NCI-H1417 (cell line): ENCODE measurements at regions not wholly inside any gene's neighbourhood (a gene's known extent, or its start where the extent isn't known, plus 50 kb on each side); places are given as distances from the start of the nearest gene placed in this dataset.

Experiments used
- DNase-seq, 3 experiments: peaks; one replicate each; lab custom pipeline; 2025; lab: John Stamatoyannopoulos, UW

- DNase-seq = no peak
Observed at GRCh38 chr12:25714198-25714984, 161.3 kb upstream of the LMNTD1 start.

- DNase-seq = no peak
Observed at GRCh38 chr12:25715102-25715501, 162.0 kb upstream of the LMNTD1 start.

- DNase-seq = no peak
Observed at GRCh38 chr12:25716842-25717241, 163.8 kb upstream of the LMNTD1 start.

GRCh38 chr12:25717552-25717951 is 164.5 kb upstream of the LMNTD1 start:
- no peak for DNase-seq

GRCh38 chr12:25718081-25718731 is 165.1 kb upstream of the LMNTD1 start:
- no peak for DNase-seq

- DNase-seq = no peak
Observed at GRCh38 chr12:25719505-25719904, 166.4 kb upstream of the LMNTD1 start.

GRCh38 chr12:25723336-25723735 is 170.3 kb upstream of the LMNTD1 start:
- no peak for DNase-seq

- no peak for DNase-seq
Observed at GRCh38 chr12:25723921-25724491, 170.9 kb upstream of the LMNTD1 start.

GRCh38 chr12:25725470-25725869 is 172.4 kb upstream of the LMNTD1 start:
- DNase-seq = no peak

GRCh38 chr12:25725931-25726330 is 172.8 kb upstream of the LMNTD1 start:
- DNase-seq = peak in 1 of 3 experiments; percentile 1

GRCh38 chr12:25728056-25728595 is 175.0 kb upstream of the LMNTD1 start:
- peak in 1 of 3 experiments; percentile 82 for DNase-seq

GRCh38 chr12:25730489-25731349 is 177.6 kb upstream of the LMNTD1 start:
- DNase-seq = no peak

- no peak for DNase-seq
Observed at GRCh38 chr12:25733541-25733940, 180.5 kb upstream of the LMNTD1 start.

GRCh38 chr12:25734529-25735180 is 181.6 kb upstream of the LMNTD1 start:
- no peak for DNase-seq

GRCh38 chr12:25740617-25741016 is 187.5 kb upstream of the LMNTD1 start:
- DNase-seq = no peak

- DNase-seq = no peak
Observed at GRCh38 chr12:25741917-25742316, 188.8 kb upstream of the LMNTD1 start.

- peak in 1 of 3 experiments; percentile 22 for DNase-seq
Observed at GRCh38 chr12:25743679-25744215, 190.7 kb upstream of the LMNTD1 start.

- DNase-seq = no peak
Observed at GRCh38 chr12:25744313-25744712, 191.2 kb upstream of the LMNTD1 start.

- DNase-seq = no peak
Observed at GRCh38 chr12:25745281-25745680, 192.2 kb upstream of the LMNTD1 start.

- DNase-seq = no peak
Observed at GRCh38 chr12:25746131-25746530, 193.0 kb upstream of the LMNTD1 start.

GRCh38 chr12:25752710-25753309 is 199.7 kb upstream of the LMNTD1 start:
- DNase-seq = no peak
